GM12878 (cell line): ENCODE measurements at regions not wholly inside any gene's neighbourhood (a gene's known extent, or its start where the extent isn't known, plus 50 kb on each side); places are given as distances from the start of the nearest gene placed in this dataset.

ENCODE experiments used
- BHLHE40 ChIP-seq, 2 experiments: fragments of 450-650 bp in 1 of 2; IDR thresholded peaks; 2 replicates each; pipeline ENCODE4 v1.6.1; 2011 to 2017; ENCODE audit warnings: low read depth in 2 of 2, borderline replicate concordance in 1 of 2, improper control_type of control experiment in 1 of 2, low read length in 1 of 2, mild to moderate bottlenecking in 1 of 2
- CREM ChIP-seq: IDR thresholded peaks from 2 replicates; pipeline ENCODE4 v1.6.1; 2014; ENCODE audit warnings: antibody characterized with exemption, low read depth
- JUNB ChIP-seq: IDR thresholded peaks from 2 replicates; pipeline ENCODE4 v1.6.1; 2016; ENCODE audit warnings: antibody characterized with exemption, mild to moderate bottlenecking
- TCF3 ChIP-seq: IDR thresholded peaks from 2 replicates; pipeline ENCODE4 v1.6.1; 2012; ENCODE audit warnings: low read depth, mild to moderate bottlenecking, low read length, borderline replicate concordance; ENCODE audit not compliant: insufficient read depth
- YY1 ChIP-seq: IDR thresholded peaks from 2 replicates; pipeline ENCODE4 v1.6.1; 2011; ENCODE audit warnings: low read depth, mild to moderate bottlenecking, low read length
- ZNF384 ChIP-seq: IDR thresholded peaks from 2 replicates; pipeline ENCODE4 v1.6.1; 2012; ENCODE audit warnings: low read depth, mild to moderate bottlenecking, low read length, improper control_type of control experiment, borderline replicate concordance
- TF ChIP-seq, protein P1 (sequence below): fragments of 450-650 bp; IDR thresholded peaks from 2 replicates; pipeline ENCODE4 v1.6.1; 2016; ENCODE audit warnings: mild to moderate bottlenecking, moderate library complexity, borderline replicate concordance
- TF ChIP-seq, protein P2 (sequence below): IDR thresholded peaks from 2 replicates; pipeline ENCODE4 v1.6.1; 2012; ENCODE audit warnings: low read depth, low read length, improper control_type of control experiment

DNA sequence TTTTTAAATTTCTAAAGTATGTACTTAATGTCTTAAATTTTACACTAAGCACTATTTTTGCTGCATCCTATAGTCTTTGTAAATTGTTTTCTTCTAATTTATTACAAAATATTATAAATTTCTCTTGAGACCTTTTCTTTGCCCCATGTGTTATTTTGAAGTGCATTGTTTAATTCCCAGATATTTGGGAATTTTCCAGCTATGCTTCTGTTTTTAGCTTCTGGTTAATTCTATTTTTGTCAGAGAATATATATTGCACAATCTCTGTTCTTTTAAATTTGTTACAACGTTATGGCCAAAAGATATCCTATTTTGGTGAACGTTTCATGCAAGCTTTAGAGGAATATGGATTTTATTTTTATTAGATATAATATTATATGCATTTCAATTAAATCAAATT lies 917.4 kb upstream of the MIR17HG start:
- TF ChIP-seq BHLHE40 (IDR thresholded peaks at IDR 0.05; ENCODE audit: borderline replicate concordance in 1 of 2, low read depth in 2 of 2, low read length in 1 of 2) (no peak), YY1 (no peak), CREM (no peak), TCF3 (no peak), ZNF384 (no peak), JUNB (no peak)
- TF ChIP-seq, protein P1, sequence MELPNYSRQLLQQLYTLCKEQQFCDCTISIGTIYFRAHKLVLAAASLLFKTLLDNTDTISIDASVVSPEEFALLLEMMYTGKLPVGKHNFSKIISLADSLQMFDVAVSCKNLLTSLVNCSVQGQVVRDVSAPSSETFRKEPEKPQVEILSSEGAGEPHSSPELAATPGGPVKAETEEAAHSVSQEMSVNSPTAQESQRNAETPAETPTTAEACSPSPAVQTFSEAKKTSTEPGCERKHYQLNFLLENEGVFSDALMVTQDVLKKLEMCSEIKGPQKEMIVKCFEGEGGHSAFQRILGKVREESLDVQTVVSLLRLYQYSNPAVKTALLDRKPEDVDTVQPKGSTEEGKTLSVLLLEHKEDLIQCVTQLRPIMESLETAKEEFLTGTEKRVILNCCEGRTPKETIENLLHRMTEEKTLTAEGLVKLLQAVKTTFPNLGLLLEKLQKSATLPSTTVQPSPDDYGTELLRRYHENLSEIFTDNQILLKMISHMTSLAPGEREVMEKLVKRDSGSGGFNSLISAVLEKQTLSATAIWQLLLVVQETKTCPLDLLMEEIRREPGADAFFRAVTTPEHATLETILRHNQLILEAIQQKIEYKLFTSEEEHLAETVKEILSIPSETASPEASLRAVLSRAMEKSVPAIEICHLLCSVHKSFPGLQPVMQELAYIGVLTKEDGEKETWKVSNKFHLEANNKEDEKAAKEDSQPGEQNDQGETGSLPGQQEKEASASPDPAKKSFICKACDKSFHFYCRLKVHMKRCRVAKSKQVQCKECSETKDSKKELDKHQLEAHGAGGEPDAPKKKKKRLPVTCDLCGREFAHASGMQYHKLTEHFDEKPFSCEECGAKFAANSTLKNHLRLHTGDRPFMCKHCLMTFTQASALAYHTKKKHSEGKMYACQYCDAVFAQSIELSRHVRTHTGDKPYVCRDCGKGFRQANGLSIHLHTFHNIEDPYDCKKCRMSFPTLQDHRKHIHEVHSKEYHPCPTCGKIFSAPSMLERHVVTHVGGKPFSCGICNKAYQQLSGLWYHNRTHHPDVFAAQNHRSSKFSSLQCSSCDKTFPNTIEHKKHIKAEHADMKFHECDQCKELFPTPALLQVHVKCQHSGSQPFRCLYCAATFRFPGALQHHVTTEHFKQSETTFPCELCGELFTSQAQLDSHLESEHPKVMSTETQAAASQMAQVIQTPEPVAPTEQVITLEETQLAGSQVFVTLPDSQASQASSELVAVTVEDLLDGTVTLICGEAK: no peak
- TF ChIP-seq, protein P2, sequence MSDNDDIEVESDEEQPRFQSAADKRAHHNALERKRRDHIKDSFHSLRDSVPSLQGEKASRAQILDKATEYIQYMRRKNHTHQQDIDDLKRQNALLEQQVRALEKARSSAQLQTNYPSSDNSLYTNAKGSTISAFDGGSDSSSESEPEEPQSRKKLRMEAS: no peak
